ENCODE measurements at regions not wholly inside any gene's neighbourhood (a gene's known extent, or its start where the extent isn't known, plus 50 kb on each side); places are given as distances from the start of the nearest gene placed in this dataset.

- no peak for DNase-seq (ENCODE audit: low read depth)
These were observed 130.6 kb downstream of the TPRA1 start for GRCh38 chr3:127459891-127460290.

- peak; percentile 11 for DNase-seq (ENCODE audit: low read depth)
These were observed 131.6 kb downstream of the TPRA1 start for GRCh38 chr3:127458696-127459604.

GRCh38 chr3:127457546-127458145, 132.9 kb downstream of the TPRA1 start:
- DNase-seq (ENCODE audit: low read depth): no peak

- no peak for DNase-seq (ENCODE audit: low read depth)
These were observed 133.4 kb downstream of the TPRA1 start for GRCh38 chr3:127457094-127457475.

GRCh38 chr3:127456471-127457093, 134.0 kb downstream of the TPRA1 start:
- DNase-seq (ENCODE audit: low read depth): no peak

- DNase-seq (ENCODE audit: low read depth): peak; percentile 66
These were observed 134.7 kb downstream of the TPRA1 start for GRCh38 chr3:127455541-127456450.

- DNase-seq (ENCODE audit: low read depth): no peak
These were observed 135.6 kb downstream of the TPRA1 start for GRCh38 chr3:127454968-127455367.

GRCh38 chr3:127454051-127454450, 136.5 kb downstream of the TPRA1 start:
- peak; percentile 35 for DNase-seq (ENCODE audit: low read depth)

- DNase-seq (ENCODE audit: low read depth): peak; percentile 49
These were observed 138.2 kb downstream of the TPRA1 start for GRCh38 chr3:127452321-127452821.

GRCh38 chr3:127451321-127451720, 139.2 kb downstream of the TPRA1 start:
- DNase-seq (ENCODE audit: low read depth): no peak

GRCh38 chr3:127450331-127450730, 140.2 kb downstream of the TPRA1 start:
- DNase-seq (ENCODE audit: low read depth): peak; percentile 53

- DNase-seq (ENCODE audit: low read depth): no peak
These were observed 140.9 kb downstream of the TPRA1 start for GRCh38 chr3:127449486-127450212.

- no peak for DNase-seq (ENCODE audit: low read depth)
These were observed 141.9 kb downstream of the TPRA1 start for GRCh38 chr3:127448671-127449070.

GRCh38 chr3:127448161-127448561, 142.4 kb downstream of the TPRA1 start:
- no peak for DNase-seq (ENCODE audit: low read depth)

- DNase-seq (ENCODE audit: low read depth): no peak
These were observed 143.8 kb downstream of the TPRA1 start for GRCh38 chr3:127446756-127447155.

GRCh38 chr3:127445581-127446343, 144.8 kb downstream of the TPRA1 start:
- DNase-seq (ENCODE audit: low read depth): no peak

- DNase-seq (ENCODE audit: low read depth): no peak
These were observed 145.8 kb downstream of the TPRA1 start for GRCh38 chr3:127444761-127445160.

GRCh38 chr3:127443581-127444375, 146.8 kb downstream of the TPRA1 start:
- peak; percentile 13 for DNase-seq (ENCODE audit: low read depth)

GRCh38 chr3:127442506-127442905, 148.0 kb downstream of the TPRA1 start:
- DNase-seq (ENCODE audit: low read depth): no peak
